ENCODE measurements at regions not wholly inside any gene's neighbourhood (a gene's known extent, or its start where the extent isn't known, plus 50 kb on each side); places are given as distances from the start of the nearest gene placed in this dataset.

DNA sequence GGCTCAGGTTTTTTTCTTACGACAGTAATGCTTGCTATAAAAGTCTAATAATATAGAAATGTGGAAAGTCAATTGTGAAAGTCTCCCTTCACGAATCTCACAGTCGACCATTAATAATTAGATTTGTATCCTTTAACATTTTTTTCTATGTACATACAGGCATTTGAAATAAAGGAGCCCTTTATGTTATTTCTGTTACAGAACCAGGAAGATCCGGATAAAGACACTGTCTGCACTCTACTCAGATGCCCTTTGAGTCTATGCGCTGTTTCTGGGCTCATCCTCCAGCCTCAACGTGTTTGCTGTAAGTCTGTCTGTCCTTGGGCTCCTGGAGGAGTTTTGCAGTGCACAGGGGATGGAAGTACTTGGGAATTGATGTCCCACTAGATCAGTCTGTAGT lies 212.2 kb upstream of the ATP2B1 start:
- Histone ChIP-seq H3K27me3 (ENCODE audit: low read length) (no peaks in the 10 kb centered on the region), H4K20me1 (ENCODE audit: low read depth, low read length) (no peaks in the 10 kb centered on the region), H3K9me2 (replicated peaks; ENCODE audit: insufficient read depth, low read length) (no peaks in the 10 kb centered on the region), H3K27ac (ENCODE audit: low read depth, low read length) (no peak overlapping the region), H3F3A (ENCODE audit: insufficient read depth) (peaks cover 7% of the 10 kb centered on the region), H3K9me3 (ENCODE audit: insufficient read depth, low read length) (no peaks in the 10 kb centered on the region), H3K9ac (ENCODE audit: low read length) (no peak overlapping the region), H3K79me2 (ENCODE audit: insufficient read depth, low read length) (no peaks in the 10 kb centered on the region), H3K4me2 (ENCODE audit: low read depth, low read length, poor library complexity, severe bottlenecking) (no peak overlapping the region), H2AFZ (ENCODE audit: low read depth, low read length, severe bottlenecking) (no peak overlapping the region), H3K4me3 (ENCODE audit: insufficient read depth, low read length, poor library complexity, severe bottlenecking) (no peak overlapping the region), H3K36me3 (ENCODE audit: low read length) (no peaks in the 10 kb centered on the region)
- TF ChIP-seq EZH2phosphoT487 (conservative IDR thresholded peaks at IDR 0.05; ENCODE audit: low read length): no peak
- TF ChIP-seq, protein P1, sequence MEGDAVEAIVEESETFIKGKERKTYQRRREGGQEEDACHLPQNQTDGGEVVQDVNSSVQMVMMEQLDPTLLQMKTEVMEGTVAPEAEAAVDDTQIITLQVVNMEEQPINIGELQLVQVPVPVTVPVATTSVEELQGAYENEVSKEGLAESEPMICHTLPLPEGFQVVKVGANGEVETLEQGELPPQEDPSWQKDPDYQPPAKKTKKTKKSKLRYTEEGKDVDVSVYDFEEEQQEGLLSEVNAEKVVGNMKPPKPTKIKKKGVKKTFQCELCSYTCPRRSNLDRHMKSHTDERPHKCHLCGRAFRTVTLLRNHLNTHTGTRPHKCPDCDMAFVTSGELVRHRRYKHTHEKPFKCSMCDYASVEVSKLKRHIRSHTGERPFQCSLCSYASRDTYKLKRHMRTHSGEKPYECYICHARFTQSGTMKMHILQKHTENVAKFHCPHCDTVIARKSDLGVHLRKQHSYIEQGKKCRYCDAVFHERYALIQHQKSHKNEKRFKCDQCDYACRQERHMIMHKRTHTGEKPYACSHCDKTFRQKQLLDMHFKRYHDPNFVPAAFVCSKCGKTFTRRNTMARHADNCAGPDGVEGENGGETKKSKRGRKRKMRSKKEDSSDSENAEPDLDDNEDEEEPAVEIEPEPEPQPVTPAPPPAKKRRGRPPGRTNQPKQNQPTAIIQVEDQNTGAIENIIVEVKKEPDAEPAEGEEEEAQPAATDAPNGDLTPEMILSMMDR (IDR thresholded peaks at IDR 0.05; ENCODE audit: insufficient read depth, low read length, poor library complexity, severe bottlenecking): no peak

DNA sequence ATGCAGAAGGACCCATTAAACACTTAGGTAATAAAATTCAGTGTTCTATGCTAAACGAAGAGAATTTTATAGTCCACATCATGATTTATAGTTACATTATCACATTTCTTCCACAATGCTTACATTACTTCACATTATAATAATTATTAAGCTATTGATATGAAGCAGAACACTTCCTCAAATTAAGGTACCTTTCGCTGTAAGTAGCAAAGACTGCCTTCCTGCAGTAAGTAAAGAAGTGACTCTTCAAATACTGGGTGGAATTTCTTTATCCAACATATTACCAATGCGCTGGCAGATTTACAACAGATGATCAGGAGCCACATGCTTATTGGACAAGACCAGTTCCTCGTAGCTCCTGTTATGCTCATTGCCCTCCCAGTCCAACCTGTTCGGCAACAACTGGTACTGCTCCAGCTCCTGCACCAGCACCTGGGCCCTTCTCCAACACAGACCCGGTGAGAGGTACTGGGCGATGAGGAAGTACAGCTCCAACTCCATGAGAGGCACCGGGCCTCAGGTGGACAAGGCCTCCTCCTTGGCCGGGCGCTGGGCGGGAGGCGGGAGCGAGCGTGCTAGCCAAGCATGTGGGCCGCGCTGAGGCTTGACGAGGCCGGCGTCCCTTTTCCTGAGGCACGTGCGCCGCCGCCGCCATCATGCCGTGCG lies 210.7 kb upstream of the ATP2B1 start:
- Histone ChIP-seq H2AFZ (ENCODE audit: low read depth, low read length, severe bottlenecking) (peak overlapping the region; percentile 88), H3K4me2 (ENCODE audit: low read depth, low read length, poor library complexity, severe bottlenecking) (peak overlapping the region; percentile 44), H3K9me3 (ENCODE audit: insufficient read depth, low read length) (no peaks in the 10 kb centered on the region), H3K9ac (ENCODE audit: low read length) (no peak overlapping the region), H3K4me3 (ENCODE audit: insufficient read depth, low read length, poor library complexity, severe bottlenecking) (no peak overlapping the region), H3K36me3 (ENCODE audit: low read length) (no peaks in the 10 kb centered on the region), H3K79me2 (ENCODE audit: insufficient read depth, low read length) (no peaks in the 10 kb centered on the region), H3K9me2 (replicated peaks; ENCODE audit: insufficient read depth, low read length) (no peaks in the 10 kb centered on the region), H4K20me1 (ENCODE audit: low read depth, low read length) (no peaks in the 10 kb centered on the region), H3K27me3 (ENCODE audit: low read length) (no peaks in the 10 kb centered on the region), H3K27ac (ENCODE audit: low read depth, low read length) (0 out of 2 replicates have a peak overlapping the region, but pooled peaks have one; percentile 10), H3F3A (ENCODE audit: insufficient read depth) (peaks cover 4% of the 10 kb centered on the region)
- no peak for TF ChIP-seq EZH2phosphoT487 (conservative IDR thresholded peaks at IDR 0.05; ENCODE audit: low read length)
- TF ChIP-seq, protein P1 (IDR thresholded peaks at IDR 0.05; ENCODE audit: insufficient read depth, low read length, poor library complexity, severe bottlenecking): no peak

DNA sequence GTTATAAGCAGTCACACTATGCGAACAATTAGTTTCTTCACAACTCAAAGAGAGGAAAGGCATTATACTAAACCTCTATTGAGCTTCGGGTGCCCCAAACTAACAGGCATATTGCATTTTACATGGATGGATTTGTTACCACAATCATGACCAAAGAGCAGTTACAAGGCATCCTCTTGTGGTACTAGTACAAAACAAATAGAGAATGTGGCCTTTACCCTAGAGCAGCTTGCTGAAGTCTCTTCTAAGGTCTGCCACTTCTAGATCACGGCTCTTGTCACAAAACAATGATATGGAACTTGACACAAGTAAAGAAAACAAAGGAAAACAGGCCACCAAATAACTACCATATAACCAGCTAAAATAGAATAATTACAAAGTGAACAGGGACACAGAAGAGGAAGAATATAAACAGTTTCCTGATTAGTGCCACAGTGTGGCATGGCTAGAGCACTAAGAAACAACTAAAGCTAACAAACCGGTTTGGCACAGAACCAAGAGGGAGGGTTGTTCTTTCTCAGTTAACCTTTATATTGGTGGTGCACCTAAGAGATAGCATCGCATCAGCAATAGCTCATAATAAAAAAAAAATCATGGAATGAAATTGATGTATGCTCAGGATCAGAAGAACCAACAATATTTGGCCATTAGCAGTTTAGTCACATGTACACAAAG lies 209.7 kb upstream of the ATP2B1 start:
- Histone ChIP-seq H4K20me1 (ENCODE audit: low read depth, low read length) (no peaks in the 10 kb centered on the region), H3K79me2 (ENCODE audit: insufficient read depth, low read length) (no peaks in the 10 kb centered on the region), H3K27ac (ENCODE audit: low read depth, low read length) (peak overlapping the region; percentile 32), H3K9ac (ENCODE audit: low read length) (peak overlapping the region; percentile 31), H3K27me3 (ENCODE audit: low read length) (no peaks in the 10 kb centered on the region), H3F3A (ENCODE audit: insufficient read depth) (no peaks in the 10 kb centered on the region), H3K4me2 (ENCODE audit: low read depth, low read length, poor library complexity, severe bottlenecking) (peak overlapping the region; percentile 44), H2AFZ (ENCODE audit: low read depth, low read length, severe bottlenecking) (peak overlapping the region; percentile 88), H3K36me3 (ENCODE audit: low read length) (no peaks in the 10 kb centered on the region), H3K9me3 (ENCODE audit: insufficient read depth, low read length) (no peaks in the 10 kb centered on the region), H3K9me2 (replicated peaks; ENCODE audit: insufficient read depth, low read length) (no peaks in the 10 kb centered on the region), H3K4me3 (ENCODE audit: insufficient read depth, low read length, poor library complexity, severe bottlenecking) (no peak overlapping the region)
- TF ChIP-seq, protein P1 (IDR thresholded peaks at IDR 0.05; ENCODE audit: insufficient read depth, low read length, poor library complexity, severe bottlenecking): no peak
